Tibial nerve (tissue), 4 donors: ENCODE measurements at regions not wholly inside any gene's neighbourhood (a gene's known extent, or its start where the extent isn't known, plus 50 kb on each side); places are given as distances from the start of the nearest gene placed in this dataset.

Experiments used
- EP300 ChIP-seq, 2 donors: sonication (generic); formaldehyde crosslinking; IDR thresholded peaks; one replicate each; pipeline ENCODE4 v1.6.1; 2017; ENCODE audit warnings: antibody characterized with exemption in 2 of 2, mild to moderate bottlenecking in 1 of 2
- TF ChIP-seq, protein P1 (sequence below), 5 experiments: fragments of 200-600 bp in 3 of 5; fragments of 450-650 bp in 2 of 5; sonication (generic) in 3 of 5; IDR thresholded peaks; one replicate each; pipeline ENCODE4 v1.5.1; 2016 to 2019; ENCODE audit warnings: antibody characterized with exemption in 5 of 5, mild to moderate bottlenecking in 3 of 5, moderate library complexity in 2 of 5

DNA sequence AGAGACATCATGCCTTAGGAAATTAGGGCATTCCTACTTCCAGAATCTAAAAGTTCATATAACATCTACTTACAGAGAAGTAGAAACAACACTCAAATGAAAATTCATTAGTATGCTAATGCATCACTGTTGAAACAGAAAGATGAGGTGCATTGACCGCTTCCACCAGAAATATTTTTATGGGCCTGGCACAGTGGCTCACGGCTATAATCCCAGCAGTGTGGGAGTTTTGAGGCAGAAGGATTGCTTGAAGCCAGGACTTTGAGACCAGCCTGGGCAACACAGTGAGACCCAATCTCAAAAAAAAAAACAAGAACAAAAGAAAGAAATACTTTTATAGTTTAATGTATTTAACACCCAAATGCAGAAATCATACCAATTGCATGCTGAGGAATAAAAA lies 220.9 kb downstream of the SKIDA1 start:
- TF ChIP-seq, protein P1, sequence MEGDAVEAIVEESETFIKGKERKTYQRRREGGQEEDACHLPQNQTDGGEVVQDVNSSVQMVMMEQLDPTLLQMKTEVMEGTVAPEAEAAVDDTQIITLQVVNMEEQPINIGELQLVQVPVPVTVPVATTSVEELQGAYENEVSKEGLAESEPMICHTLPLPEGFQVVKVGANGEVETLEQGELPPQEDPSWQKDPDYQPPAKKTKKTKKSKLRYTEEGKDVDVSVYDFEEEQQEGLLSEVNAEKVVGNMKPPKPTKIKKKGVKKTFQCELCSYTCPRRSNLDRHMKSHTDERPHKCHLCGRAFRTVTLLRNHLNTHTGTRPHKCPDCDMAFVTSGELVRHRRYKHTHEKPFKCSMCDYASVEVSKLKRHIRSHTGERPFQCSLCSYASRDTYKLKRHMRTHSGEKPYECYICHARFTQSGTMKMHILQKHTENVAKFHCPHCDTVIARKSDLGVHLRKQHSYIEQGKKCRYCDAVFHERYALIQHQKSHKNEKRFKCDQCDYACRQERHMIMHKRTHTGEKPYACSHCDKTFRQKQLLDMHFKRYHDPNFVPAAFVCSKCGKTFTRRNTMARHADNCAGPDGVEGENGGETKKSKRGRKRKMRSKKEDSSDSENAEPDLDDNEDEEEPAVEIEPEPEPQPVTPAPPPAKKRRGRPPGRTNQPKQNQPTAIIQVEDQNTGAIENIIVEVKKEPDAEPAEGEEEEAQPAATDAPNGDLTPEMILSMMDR (IDR thresholded peaks at IDR 0.05) = no peak
- TF ChIP-seq EP300 (IDR thresholded peaks at IDR 0.05) = no peak
